Myocyte (in vitro differentiated cells): ENCODE measurements at regions not wholly inside any gene's neighbourhood (a gene's known extent, or its start where the extent isn't known, plus 50 kb on each side); places are given as distances from the start of the nearest gene placed in this dataset.
A peak's percentile ranks its signal among the peaks of the same experiment; 100 is the strongest.
"Not testable (repeated sequence)": the region's sequence is repeated elsewhere in the genome, so short reads cannot be mapped to it uniquely, and the experiment has no call there.

ENCODE experiments used
- DNase-seq: peaks from one replicate; pipeline ENCODE4 v3.0.0-alpha.2; 2012; ENCODE audit warnings: low read depth

DNA sequence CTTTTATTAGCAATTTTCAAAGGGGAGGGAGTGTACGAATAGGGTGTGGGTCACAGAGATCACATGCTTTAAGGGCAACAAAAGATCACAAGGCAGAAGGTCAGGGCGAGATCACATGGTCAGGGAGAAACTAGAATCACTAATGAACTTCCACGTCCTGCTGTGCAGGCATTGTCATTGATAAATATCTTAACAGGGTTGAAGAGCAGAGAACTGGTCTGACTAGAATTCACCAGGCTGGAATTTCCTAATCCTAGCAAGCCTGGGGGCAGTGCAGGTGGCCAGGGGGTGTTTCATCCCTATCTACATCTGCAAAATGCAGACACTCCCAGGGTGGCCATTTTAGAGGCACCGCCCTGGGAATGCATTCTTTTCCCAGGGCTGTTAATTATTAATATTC is 101.2 kb upstream of the TMTC1 start:
- DNase-seq: not testable (repeated sequence)

DNA sequence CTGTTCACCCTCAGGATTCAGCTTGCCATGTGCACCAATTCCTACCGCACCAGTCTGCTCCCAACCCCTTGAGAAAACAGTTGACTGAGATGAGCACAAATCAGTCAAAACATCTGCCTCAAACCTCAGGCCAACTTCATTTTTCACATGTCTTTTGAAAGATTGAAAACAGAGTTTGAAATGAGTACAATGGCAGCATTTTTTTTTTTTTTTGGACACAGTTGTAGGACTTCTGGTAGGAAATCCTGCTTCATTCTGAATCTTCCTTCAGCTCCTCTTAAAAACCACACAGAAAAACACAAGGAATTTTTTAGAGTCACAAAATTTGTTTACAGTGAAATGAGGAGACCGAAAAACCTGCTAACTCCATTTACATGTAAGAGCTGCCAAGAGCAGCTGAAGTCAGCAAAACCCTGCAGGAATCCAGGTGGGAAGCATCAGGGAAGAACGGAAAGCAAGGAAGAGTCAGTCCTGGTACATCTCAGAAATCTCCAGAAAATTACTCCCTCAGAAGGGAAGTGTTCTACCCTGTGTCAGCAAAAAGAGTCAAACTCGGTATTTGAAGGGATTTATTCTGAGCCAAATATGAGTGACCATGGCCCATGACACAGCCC is 100.3 kb upstream of the TMTC1 start:
- no peak for DNase-seq

DNA sequence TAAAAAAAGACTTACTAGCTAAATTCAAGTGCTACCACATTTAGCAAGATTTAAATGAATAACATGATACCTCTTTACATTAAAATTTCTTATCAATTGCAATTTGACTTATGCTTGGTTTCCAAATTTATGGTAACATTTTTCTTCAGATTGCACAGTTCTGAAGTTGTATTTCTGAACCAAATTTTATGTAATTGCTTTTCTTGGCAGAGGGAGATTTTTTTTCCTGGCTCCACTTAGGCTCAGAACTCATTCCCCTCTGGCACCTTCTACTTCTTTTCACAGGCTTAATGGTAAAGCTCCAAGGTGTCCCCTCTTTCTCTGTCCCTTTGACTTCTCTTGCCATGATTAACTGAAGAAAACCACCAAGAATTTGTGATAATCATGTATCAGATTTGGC is 99.8 kb upstream of the TMTC1 start:
- no peak for DNase-seq

DNA sequence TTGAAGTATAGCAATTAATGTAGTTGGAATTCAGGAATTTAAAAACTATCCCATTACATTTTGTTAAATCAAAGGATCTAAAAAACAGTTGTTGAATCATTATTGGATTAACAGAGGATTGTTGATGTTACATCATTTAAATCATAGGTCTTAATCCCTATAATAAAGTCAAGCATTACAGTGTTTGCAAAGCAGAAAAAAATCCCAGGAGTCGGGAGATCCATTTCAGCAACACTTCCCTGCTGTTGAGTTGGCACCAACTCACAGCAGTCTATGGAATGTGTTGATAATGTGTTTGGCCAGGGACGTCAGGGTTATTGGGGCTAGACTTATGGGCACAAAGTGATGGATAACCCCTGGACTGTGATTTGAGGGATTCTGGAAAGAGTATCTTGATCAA is 99.1 kb upstream of the TMTC1 start:
- DNase-seq: peak; percentile 5

DNA sequence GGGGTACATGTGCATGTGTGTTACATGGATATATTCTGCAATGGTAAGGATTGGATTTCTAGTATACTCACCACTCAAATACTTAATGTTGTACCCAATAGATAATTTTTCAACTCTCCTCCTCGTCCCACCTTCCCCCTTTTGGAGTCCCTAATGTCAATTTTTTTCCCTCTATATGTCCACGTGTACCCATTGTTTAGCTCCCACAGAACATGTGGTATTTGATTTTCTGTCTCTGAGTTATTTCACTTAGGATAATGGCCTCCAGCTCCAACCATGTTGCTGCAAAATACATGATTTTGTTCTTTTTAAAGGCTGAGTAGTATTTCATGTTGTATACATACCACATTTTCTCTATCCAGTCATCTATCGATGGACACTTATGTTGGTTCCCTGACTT is 97.2 kb upstream of the TMTC1 start:
- no peak for DNase-seq

DNA sequence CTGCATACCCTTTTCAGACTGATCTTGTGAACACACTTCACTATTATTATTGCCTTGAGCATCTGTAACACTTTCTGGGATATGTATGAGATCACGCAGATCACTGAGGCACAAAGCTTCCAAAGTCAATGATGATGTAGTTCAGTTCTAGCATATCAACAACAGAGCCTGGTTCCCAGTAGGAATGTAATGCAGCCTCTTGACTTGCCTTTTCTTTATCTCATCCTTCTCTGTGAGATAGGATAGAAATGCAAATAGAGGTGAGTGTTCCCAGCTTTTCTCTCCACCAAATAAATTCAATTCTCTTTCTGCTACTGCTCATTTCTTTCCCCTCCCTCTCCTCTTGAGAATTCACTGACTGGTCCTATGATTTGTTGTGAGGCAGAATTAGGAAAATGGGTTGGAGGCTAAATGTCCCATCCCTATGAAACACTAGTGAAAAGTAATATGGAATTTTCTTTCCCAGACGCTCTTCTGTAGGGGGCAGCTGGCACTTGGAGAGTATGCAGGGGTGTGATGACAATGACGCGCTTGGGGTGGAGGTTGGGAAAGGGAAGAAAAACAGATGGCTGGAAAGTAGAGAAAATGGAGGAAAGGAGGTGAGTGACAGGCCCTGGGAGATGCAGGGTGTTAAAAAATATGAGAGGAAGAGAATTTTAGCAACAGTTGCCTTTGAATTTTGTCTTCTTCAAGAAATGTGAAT is 96.0 kb upstream of the TMTC1 start:
- no peak for DNase-seq

DNA sequence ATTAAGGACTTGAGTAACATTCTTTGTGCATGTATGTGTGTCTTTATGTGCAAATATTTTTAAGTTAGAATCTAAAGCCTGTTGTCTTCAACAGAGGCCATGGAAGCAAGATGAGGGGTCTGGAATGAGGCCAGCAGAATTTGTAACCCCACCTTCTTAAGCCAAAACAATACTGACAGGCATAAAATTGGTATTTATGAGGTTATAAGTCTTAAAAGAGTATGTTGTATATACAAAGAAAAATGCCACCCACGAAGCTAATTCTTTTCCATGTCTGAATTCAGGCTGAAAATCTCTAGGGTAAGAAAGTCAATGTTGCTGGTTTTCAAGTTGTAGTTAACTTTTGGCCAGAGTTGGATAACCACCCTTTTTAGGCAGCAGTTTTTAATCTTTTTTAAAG is 86.2 kb upstream of the TMTC1 start:
- DNase-seq: no peak

DNA sequence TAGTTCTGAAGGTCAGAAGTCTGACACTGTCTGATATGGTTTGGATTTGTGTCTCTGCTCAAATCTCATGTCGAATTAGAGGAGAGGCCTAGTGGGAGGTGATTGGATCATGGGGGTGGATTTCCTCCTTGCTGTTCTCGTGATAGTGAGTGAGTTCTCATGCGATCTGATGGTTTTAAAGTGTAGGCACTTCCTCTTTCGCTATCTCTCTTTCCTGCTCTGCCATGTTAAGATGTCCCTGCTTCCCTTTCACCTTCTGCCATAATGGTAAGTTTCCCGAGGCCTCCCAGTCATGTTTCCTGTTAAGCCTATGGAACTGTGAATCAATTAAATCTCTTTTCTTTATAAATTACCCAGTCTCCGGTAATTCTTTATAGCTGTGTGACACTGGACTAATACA is 84.1 kb upstream of the TMTC1 start:
- DNase-seq: no peak

DNA sequence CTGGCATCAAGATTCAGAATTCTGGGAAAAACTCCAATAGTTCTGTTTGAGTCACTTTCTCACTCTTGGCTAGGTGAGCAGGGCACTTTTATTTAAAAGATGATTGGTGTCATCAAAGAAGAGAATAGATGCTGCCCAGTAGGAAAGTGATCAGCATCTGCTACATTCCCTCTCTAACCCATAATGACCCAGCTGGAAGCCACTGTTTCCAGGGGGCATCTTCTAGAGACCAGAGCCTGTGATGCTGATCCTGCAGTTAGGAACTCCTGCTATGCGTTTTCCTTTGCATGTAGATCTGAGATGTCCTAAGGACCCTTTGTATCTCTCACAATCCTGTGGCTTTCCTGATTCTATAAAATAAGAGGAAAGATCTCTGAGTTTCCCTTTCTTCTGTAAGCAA is 79.9 kb upstream of the TMTC1 start:
- no peak for DNase-seq

DNA sequence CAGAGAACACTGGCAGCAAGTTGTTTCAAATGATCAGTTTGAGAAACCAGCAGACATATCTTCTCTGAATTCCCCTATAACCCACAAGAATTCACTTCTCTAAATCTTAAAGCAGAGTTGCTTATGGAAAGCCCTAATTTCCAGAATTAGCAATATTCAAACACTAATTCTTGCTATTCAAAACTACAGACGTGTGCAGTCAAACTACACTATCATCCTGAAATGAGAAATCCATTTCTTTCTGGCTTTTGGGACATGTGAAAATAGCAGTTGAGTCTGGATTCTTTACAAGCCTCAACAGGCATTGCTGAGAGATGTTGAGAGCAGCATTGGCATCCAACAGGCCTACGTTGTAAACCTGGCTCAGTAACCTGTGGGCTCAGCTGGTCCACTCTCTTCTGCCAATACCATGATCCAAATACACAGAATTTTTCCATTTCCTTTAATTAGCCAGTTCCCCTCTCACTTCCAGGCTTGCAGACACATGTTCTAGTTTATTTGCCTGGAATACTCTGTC is 74.6 kb upstream of the TMTC1 start:
- no peak for DNase-seq

DNA sequence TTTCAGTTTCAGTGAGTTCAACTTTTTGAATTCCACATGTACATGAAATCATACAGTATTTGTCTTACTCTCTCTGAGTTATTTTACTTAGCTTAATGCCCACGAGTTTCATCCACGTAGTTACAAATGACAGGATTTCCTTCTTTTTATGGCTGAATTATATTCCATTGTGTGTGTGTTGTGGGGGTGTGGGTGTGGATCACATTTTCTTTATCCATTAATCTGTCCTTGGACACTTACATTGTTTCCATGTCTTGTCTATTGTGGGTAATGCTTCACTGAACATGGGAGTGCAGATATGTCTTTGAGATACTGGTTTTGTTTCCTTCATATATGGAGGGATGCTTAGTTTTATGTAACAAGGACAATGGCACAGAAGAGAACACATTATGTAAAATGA is 63.5 kb upstream of the TMTC1 start:
- no peak for DNase-seq

DNA sequence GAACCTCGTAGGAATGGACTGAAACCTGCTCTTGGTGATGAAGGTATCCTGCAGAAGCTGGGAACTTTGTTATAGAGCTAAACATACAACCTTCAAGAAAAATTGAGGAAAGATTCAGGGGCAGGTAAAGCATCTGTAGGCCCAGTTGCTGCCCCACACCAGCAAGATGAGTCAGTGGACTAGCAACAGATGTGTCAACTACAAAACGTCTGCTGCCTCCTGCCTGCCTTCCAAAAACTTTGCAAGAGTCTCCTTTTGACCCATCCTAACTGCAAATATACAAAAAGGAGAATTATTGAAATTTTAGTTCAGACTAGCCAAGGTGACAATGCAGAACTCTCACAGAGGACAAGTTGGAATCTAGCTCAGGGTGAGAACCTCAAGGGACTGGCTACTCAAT is 60.9 kb upstream of the TMTC1 start:
- peak; percentile 18 for DNase-seq

DNA sequence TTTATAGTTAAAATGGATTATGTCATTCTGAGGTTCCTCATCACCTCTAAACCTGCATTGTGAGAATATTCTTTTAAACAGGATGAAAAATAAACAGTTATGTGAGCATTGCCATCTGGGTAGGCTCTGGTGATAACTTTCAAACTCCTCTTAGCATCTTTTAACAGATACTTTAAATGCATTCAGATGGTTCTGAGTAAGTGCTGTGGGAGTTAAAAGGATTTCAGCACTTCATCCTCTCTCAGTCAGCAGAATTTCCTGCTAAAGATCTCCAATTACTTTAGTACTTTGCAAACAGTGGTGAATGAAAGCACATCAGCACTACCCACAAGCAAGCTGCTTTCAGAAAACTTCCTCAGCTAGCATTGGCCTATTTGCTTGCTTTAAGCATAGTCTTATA is 59.3 kb upstream of the TMTC1 start:
- no peak for DNase-seq

DNA sequence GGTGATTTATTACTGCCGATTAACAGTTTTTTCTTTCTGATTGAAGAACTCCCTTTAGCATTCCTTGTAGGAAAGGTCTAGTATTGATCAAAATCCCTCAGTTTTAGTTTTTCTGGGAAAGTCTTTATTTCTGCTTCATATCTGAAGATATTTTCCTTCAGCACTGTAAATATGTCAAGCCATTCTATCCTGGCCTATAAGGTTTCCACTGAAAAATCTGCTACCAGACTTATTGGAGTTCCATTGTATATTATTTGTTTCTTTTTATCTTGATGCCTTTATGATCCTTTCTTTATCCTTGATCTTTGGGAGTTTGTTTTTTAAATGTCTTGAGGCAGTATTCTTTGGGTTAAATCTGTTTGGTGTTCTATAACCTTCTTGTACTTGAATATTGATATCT is 55.0 kb upstream of the TMTC1 start:
- no peak for DNase-seq
